ENCODE measurements at regions not wholly inside any gene's neighbourhood (a gene's known extent, or its start where the extent isn't known, plus 50 kb on each side); places are given as distances from the start of the nearest gene placed in this dataset.
"Not testable (repeated sequence)": the region's sequence is repeated elsewhere in the genome, so short reads cannot be mapped to it uniquely, and the experiment has no call there.

- H3K27me3 Mint-ChIP-seq (ENCODE audit: low read depth): peaks cover 3% of the 10 kb centered on the region
- TF ChIP-seq CTCF (IDR thresholded peaks at IDR 0.05; ENCODE audit: unreplicated experiment in 3 of 3): no peak
- peaks cover 71% of the 10 kb centered on the region for H3K9me3 Mint-ChIP-seq
- H3K4me1 Mint-ChIP-seq: no peaks in the 10 kb centered on the region
- no peak overlapping the region for H3K27ac Mint-ChIP-seq
- peaks cover 23% of the 10 kb centered on the region for H3K36me3 Mint-ChIP-seq (ENCODE audit: low read depth)
- H3K4me3 Mint-ChIP-seq: no peak overlapping the region
Observed at GRCh38 chr7:57215423-57215822, 83.2 kb upstream of the ZNF479 start.

- H3K9me3 Mint-ChIP-seq: peaks cover 76% of the 10 kb centered on the region
- peaks cover 25% of the 10 kb centered on the region for H3K36me3 Mint-ChIP-seq (ENCODE audit: low read depth)
- peaks cover 6% of the 10 kb centered on the region for H3K27me3 Mint-ChIP-seq (ENCODE audit: low read depth)
- no peak overlapping the region for H3K4me3 Mint-ChIP-seq
- TF ChIP-seq CTCF (IDR thresholded peaks at IDR 0.05; ENCODE audit: unreplicated experiment in 3 of 3): no peak
- H3K27ac Mint-ChIP-seq: no peak overlapping the region
- H3K4me1 Mint-ChIP-seq: no peaks in the 10 kb centered on the region
Observed at GRCh38 chr7:57216340-57216739, 84.1 kb upstream of the ZNF479 start.

- TF ChIP-seq CTCF (IDR thresholded peaks at IDR 0.05; ENCODE audit: unreplicated experiment in 3 of 3): no peak
- Mint-ChIP-seq H3K9me3 (peaks cover 84% of the 10 kb centered on the region), H3K4me3 (no peak overlapping the region), H3K27me3 (ENCODE audit: low read depth) (peaks cover 6% of the 10 kb centered on the region), H3K36me3 (ENCODE audit: low read depth) (peaks cover 28% of the 10 kb centered on the region), H3K27ac (no peak overlapping the region), H3K4me1 (no peaks in the 10 kb centered on the region)
Observed at GRCh38 chr7:57218196-57218716, 86.0 kb upstream of the ZNF479 start.

GRCh38 chr7:57220746-57221145 is 88.5 kb upstream of the ZNF479 start:
- no peak overlapping the region for H3K4me3 Mint-ChIP-seq
- peaks cover 28% of the 10 kb centered on the region for H3K36me3 Mint-ChIP-seq (ENCODE audit: low read depth)
- peaks cover 7% of the 10 kb centered on the region for H3K27me3 Mint-ChIP-seq (ENCODE audit: low read depth)
- no peaks in the 10 kb centered on the region for H3K4me1 Mint-ChIP-seq
- no peak overlapping the region for H3K27ac Mint-ChIP-seq
- no peak for TF ChIP-seq CTCF (IDR thresholded peaks at IDR 0.05; ENCODE audit: unreplicated experiment in 3 of 3)
- H3K9me3 Mint-ChIP-seq: peaks cover 78% of the 10 kb centered on the region

GRCh38 chr7:57225666-57226065 is 93.4 kb upstream of the ZNF479 start:
- Mint-ChIP-seq H3K27me3 (ENCODE audit: low read depth) (peaks cover 7% of the 10 kb centered on the region), H3K36me3 (ENCODE audit: low read depth) (peaks cover 3% of the 10 kb centered on the region), H3K4me3 (no peak overlapping the region), H3K27ac (no peak overlapping the region), H3K9me3 (peaks cover 65% of the 10 kb centered on the region), H3K4me1 (no peaks in the 10 kb centered on the region)
- TF ChIP-seq CTCF (IDR thresholded peaks at IDR 0.05; ENCODE audit: unreplicated experiment in 3 of 3): no peak

- not testable (repeated sequence) for H3K27ac Mint-ChIP-seq; H3K27me3 Mint-ChIP-seq (ENCODE audit: low read depth); H3K4me1 Mint-ChIP-seq; H3K4me3 Mint-ChIP-seq
- peaks cover 50% of the 10 kb centered on the region for H3K9me3 Mint-ChIP-seq
- H3K36me3 Mint-ChIP-seq (ENCODE audit: low read depth): peaks cover 19% of the 10 kb centered on the region
Observed at GRCh38 chr7:57241236-57241635, 109.0 kb upstream of the ZNF479 start.

- H3K27ac Mint-ChIP-seq; H3K4me3 Mint-ChIP-seq; H3K27me3 Mint-ChIP-seq (ENCODE audit: low read depth); H3K4me1 Mint-ChIP-seq: not testable (repeated sequence)
- H3K9me3 Mint-ChIP-seq: peaks cover 55% of the 10 kb centered on the region
- H3K36me3 Mint-ChIP-seq (ENCODE audit: low read depth): peaks cover 12% of the 10 kb centered on the region
Observed at GRCh38 chr7:57243551-57243950, 111.3 kb upstream of the ZNF479 start.

GRCh38 chr7:57244345-57244980 is 112.2 kb upstream of the ZNF479 start:
- H3K9me3 Mint-ChIP-seq: peaks cover 58% of the 10 kb centered on the region
- not testable (repeated sequence) for H3K4me1 Mint-ChIP-seq; H3K4me3 Mint-ChIP-seq; H3K27me3 Mint-ChIP-seq (ENCODE audit: low read depth); H3K27ac Mint-ChIP-seq; H3K36me3 Mint-ChIP-seq (ENCODE audit: low read depth)

Data from nephron (organoid).